Peyer's patch (tissue), 4 donors: ENCODE measurements at regions not wholly inside any gene's neighbourhood (a gene's known extent, or its start where the extent isn't known, plus 50 kb on each side); places are given as distances from the start of the nearest gene placed in this dataset.

ENCODE experiments used
- DNase-seq, 3 donors: peaks; one replicate each; pipeline ENCODE4 v3.0.0-alpha.2; 2017 to 2019
- H3K27ac ChIP-seq, 4 donors: fragments of 200-600 bp; sonication (generic); one replicate each; pipeline ENCODE4 v1.5.1; 2016 to 2019
- H3K27me3 ChIP-seq, 2 donors: fragments of 200-600 bp; sonication (generic); one replicate each; pipeline ENCODE4 v1.5.1; 2019
- H3K36me3 ChIP-seq, 3 donors: fragments of 200-600 bp; sonication (generic); one replicate each; pipeline ENCODE4 v1.5.1; 2016 to 2019
- H3K4me1 ChIP-seq, 4 donors: fragments of 200-600 bp; sonication (generic); one replicate each; pipeline ENCODE4 v1.5.1; 2016 to 2019
- H3K4me3 ChIP-seq, 4 donors: fragments of 200-600 bp; sonication (generic); 1 replicate in 3 of 4; 2 replicates in 1 of 4; pipeline ENCODE4 v1.5.1; 2016 to 2019; ENCODE audit warnings: mild to moderate bottlenecking in 1 of 4
- H3K9me3 ChIP-seq, 4 donors: fragments of 200-600 bp; sonication (generic); one replicate each; pipeline ENCODE4 v1.5.1; 2016 to 2019; ENCODE audit warnings: mild to moderate bottlenecking in 1 of 4
- CTCF ChIP-seq, 6 experiments: fragments of 450-650 bp in 4 of 6; fragments of 200-600 bp in 2 of 6; sonication (generic) in 1 of 6; IDR thresholded peaks; one replicate each; pipeline ENCODE4 v1.5.1; 2017 to 2019; ENCODE audit warnings: antibody characterized with exemption in 6 of 6, mild to moderate bottlenecking in 3 of 6, moderate library complexity in 1 of 6
- POLR2A ChIP-seq, 2 donors: fragments of 450-650 bp; IDR thresholded peaks; one replicate each; pipeline ENCODE4 v1.5.1; 2017; ENCODE audit warnings: antibody characterized with exemption in 2 of 2, mild to moderate bottlenecking in 2 of 2, moderate library complexity in 2 of 2

DNA sequence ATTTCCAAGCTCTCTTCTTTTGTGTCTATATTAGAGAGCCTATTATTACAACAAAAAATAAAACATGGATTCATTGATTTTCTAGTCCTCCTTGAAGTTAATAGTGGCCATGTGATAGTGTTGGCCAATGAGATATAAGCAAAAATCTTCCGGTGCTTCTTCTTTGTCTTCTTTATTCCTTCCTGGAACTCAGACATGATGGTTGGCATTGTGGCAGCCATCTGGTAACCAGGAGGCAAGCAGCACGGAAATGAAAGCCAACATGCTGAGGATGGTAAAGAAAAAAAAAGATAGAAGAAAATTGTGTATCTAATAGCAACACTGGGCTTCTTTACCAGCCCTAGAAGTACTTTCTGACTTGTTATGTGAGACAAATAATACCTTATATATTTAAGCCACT, 50.8 kb upstream of the SEL1L start:
- no peaks in the 10 kb centered on the region for H3K27me3 ChIP-seq
- no peaks in the 10 kb centered on the region for H3K9me3 ChIP-seq
- no peaks in the 10 kb centered on the region for H3K4me1 ChIP-seq
- no peaks in the 10 kb centered on the region for H3K36me3 ChIP-seq
- no peak overlapping the region for H3K27ac ChIP-seq
- no peak overlapping the region for H3K4me3 ChIP-seq
- DNase-seq = no peak
- TF ChIP-seq CTCF (IDR thresholded peaks at IDR 0.05) (no peak), POLR2A (IDR thresholded peaks at IDR 0.05) (no peak)

DNA sequence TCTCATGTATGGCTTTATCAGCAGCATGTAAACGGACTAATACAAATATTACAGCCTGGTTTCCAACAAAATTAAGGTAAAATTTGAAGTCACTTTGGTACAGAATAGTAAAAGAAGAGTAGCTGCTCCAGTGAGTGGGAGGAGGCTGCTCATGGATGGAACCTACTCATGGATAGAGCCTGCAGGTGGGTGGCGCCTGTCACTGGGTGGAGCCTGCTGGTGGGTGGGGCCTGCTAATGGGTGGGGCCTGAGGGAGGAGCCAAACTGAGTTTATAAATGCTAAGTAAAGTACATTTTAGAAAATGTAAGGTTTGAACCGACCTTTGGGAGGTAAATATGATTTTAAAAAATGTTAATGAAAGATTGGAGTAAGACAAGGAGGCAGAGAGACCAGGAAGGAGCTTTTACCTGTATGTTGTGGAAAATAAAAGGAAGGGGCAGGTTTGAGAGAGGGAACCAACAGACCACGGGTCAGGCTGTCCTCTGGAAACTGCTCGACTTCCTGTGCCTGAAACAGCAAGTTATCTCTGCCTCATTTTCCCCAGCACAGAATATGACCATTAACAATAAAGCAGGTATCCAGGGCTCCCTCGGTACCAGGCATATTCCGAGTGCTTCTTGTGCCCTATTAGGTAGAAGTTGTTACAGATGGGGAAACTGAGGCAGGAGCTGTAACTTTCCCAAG, 55.9 kb upstream of the SEL1L start:
- Histone ChIP-seq H3K27ac (no peak overlapping the region), H3K4me1 (no peaks in the 10 kb centered on the region), H3K36me3 (no peaks in the 10 kb centered on the region), H3K27me3 (no peaks in the 10 kb centered on the region), H3K9me3 (no peaks in the 10 kb centered on the region), H3K4me3 (no peak overlapping the region)
- TF ChIP-seq CTCF (IDR thresholded peaks at IDR 0.05) (no peak), POLR2A (IDR thresholded peaks at IDR 0.05) (no peak)
- DNase-seq = no peak

DNA sequence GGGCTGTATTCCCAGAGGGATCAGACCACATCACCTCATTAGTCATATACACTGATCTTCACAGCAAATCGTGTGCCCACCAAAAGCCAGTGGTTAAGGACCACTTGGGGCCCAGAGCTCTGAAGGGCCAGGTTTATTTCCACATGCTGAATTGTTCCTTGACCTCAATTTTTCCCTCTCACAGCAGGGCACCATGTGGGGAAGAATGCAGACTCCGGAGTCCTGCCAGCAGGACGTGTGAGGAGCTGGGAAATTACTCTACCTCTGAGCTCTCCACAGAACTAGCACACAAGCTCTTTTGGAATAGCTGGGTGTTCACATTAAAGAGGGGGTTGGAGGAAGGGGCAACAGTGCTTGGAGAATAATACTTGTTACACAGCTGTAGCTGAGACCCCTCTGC, 57.6 kb upstream of the SEL1L start:
- no peaks in the 10 kb centered on the region for H3K27me3 ChIP-seq
- no peak overlapping the region for H3K27ac ChIP-seq
- H3K4me1 ChIP-seq = no peaks in the 10 kb centered on the region
- no peaks in the 10 kb centered on the region for H3K36me3 ChIP-seq
- H3K4me3 ChIP-seq = no peak overlapping the region
- no peak for DNase-seq
- no peaks in the 10 kb centered on the region for H3K9me3 ChIP-seq
- TF ChIP-seq CTCF (IDR thresholded peaks at IDR 0.05) (no peak), POLR2A (IDR thresholded peaks at IDR 0.05) (no peak)

DNA sequence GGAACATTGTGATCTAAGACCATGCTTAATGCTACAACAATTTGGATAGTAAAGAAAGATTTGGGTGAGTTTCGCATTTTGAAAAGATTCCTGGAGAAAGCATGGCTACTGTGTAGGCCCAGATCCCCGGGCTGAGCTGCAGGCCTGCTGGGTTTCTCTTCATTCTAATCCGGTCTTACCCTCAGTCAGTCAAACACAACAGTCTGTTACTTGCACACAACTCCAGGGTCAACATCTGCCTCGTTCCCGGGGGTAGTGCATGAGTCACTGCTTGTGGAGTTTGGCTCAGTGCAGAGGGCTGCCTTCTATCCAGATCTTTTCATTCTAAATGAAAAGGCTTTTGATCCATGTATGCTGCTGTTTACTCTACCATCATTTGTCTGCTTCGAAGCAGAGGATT, 60.4 kb upstream of the SEL1L start:
- no peak for DNase-seq
- no peaks in the 10 kb centered on the region for H3K27me3 ChIP-seq
- H3K27ac ChIP-seq = no peak overlapping the region
- no peaks in the 10 kb centered on the region for H3K36me3 ChIP-seq
- H3K4me1 ChIP-seq = no peaks in the 10 kb centered on the region
- H3K9me3 ChIP-seq = no peaks in the 10 kb centered on the region
- TF ChIP-seq CTCF (IDR thresholded peaks at IDR 0.05) (no peak), POLR2A (IDR thresholded peaks at IDR 0.05) (no peak)
- H3K4me3 ChIP-seq = no peak overlapping the region

DNA sequence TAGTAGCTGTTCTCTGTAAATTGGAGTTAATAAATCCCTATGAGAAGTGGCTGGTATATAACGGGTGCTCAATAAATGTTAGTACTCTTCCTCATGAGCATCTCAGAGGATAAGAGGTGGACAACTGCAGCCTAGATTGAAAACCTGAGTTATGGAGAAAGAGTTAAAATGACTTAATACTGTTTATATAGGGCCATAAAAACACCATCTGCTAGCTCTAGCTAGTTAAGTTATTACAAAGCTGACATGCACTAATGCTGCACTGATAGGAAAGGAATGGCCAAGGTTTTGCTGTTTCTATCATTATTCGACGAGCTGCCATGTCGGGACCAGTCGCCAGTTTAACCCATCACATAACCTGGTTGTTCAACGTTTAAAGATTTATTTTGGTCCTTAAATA, 72.0 kb upstream of the SEL1L start:
- no peak for DNase-seq
- H3K27me3 ChIP-seq = no peaks in the 10 kb centered on the region
- no peak overlapping the region for H3K4me3 ChIP-seq
- no peak for TF ChIP-seq POLR2A (IDR thresholded peaks at IDR 0.05)
- TF ChIP-seq CTCF (IDR thresholded peaks at IDR 0.05) = no peak
- no peaks in the 10 kb centered on the region for H3K36me3 ChIP-seq
- H3K4me1 ChIP-seq = no peaks in the 10 kb centered on the region
- H3K27ac ChIP-seq = no peak overlapping the region
- no peaks in the 10 kb centered on the region for H3K9me3 ChIP-seq
